Vagina (tissue), 2 donors: ENCODE measurements at regions not wholly inside any gene's neighbourhood (a gene's known extent, or its start where the extent isn't known, plus 50 kb on each side); places are given as distances from the start of the nearest gene placed in this dataset.

Source experiments
- POLR2A ChIP-seq, 2 donors: fragments of 450-650 bp; IDR thresholded peaks; one replicate each; pipeline ENCODE4 v1.6.1; 2017; ENCODE audit warnings: antibody characterized with exemption in 2 of 2, mild to moderate bottlenecking in 2 of 2, moderate library complexity in 2 of 2
- POLR2AphosphoS5 ChIP-seq, 2 donors: sonication (generic); formaldehyde crosslinking; IDR thresholded peaks; one replicate each; pipeline ENCODE4 v1.9.0; 2017; ENCODE audit warnings: antibody characterized with exemption in 2 of 2, mild to moderate bottlenecking in 2 of 2, low read depth in 1 of 2; ENCODE audit not compliant: insufficient read depth in 1 of 2
- TF ChIP-seq, protein P1 (sequence below), 3 experiments: fragments of 450-650 bp in 2 of 3; fragments of 200-600 bp in 1 of 3; sonication (generic) in 1 of 3; IDR thresholded peaks; one replicate each; pipeline ENCODE4 v1.5.1; 2017 to 2019; ENCODE audit warnings: antibody characterized with exemption in 3 of 3, mild to moderate bottlenecking in 2 of 3, moderate library complexity in 2 of 3

DNA sequence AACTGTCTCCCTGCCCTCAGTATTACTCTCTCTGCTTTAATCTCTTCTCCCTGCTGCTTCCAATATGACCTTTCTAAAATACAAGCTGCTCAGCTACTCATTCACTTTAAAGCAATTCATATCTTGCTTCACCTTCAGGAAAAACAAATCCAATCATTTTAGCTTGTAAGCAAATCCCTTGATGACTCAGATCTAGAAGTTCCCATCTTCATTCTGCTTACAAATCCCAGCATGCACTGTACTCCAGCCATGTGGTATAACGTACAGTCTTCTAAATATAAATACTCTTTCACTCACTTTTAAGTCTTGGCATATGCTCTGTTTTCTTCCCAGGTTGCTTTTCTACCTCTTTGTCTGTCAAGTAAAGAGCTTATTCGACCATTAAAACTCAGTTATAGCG is 1009.1 kb upstream of the SEMA6D start:
- TF ChIP-seq, protein P1, sequence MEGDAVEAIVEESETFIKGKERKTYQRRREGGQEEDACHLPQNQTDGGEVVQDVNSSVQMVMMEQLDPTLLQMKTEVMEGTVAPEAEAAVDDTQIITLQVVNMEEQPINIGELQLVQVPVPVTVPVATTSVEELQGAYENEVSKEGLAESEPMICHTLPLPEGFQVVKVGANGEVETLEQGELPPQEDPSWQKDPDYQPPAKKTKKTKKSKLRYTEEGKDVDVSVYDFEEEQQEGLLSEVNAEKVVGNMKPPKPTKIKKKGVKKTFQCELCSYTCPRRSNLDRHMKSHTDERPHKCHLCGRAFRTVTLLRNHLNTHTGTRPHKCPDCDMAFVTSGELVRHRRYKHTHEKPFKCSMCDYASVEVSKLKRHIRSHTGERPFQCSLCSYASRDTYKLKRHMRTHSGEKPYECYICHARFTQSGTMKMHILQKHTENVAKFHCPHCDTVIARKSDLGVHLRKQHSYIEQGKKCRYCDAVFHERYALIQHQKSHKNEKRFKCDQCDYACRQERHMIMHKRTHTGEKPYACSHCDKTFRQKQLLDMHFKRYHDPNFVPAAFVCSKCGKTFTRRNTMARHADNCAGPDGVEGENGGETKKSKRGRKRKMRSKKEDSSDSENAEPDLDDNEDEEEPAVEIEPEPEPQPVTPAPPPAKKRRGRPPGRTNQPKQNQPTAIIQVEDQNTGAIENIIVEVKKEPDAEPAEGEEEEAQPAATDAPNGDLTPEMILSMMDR (IDR thresholded peaks at IDR 0.05), result no peak
- TF ChIP-seq POLR2AphosphoS5 (IDR thresholded peaks at IDR 0.05; ENCODE audit: insufficient read depth in 1 of 2, low read depth in 1 of 2), result no peak
- TF ChIP-seq POLR2A (IDR thresholded peaks at IDR 0.05), result no peak
